Suppressor macrophage (primary cell): ENCODE measurements at regions not wholly inside any gene's neighbourhood (a gene's known extent, or its start where the extent isn't known, plus 50 kb on each side); places are given as distances from the start of the nearest gene placed in this dataset.
"Not testable (repeated sequence)": the region's sequence is repeated elsewhere in the genome, so short reads cannot be mapped to it uniquely, and the experiment has no call there.

Experiments
- DNase-seq, 4 experiments: peaks; one replicate each; pipeline ENCODE4 v3.0.0-alpha.2; 2020 to 2022

DNA sequence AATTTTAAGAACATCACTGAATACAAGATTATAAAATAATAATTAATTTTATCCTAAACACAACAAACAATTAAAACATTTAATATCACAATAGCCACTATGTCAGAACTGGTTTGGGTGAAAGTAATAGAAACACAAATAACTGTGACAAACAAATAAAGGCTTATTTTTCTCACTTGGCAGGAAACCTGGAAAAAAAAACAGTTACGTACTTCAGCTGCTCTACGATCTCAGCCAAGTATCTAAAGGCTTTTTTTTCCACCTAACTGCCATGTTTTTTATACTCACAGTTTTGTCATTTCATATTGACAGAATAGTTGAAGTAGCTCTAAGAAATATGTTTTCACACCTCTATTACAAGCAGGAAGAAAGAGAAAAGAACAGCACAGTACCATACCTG is 284.8 kb upstream of the INTU start:
- no peak for DNase-seq

GRCh38 chr4:127352220-127353113 is 280.3 kb upstream of the INTU start:
- no peak for DNase-seq

GRCh38 chr4:127355743-127356142 is 277.0 kb upstream of the INTU start:
- DNase-seq, result no peak

DNA sequence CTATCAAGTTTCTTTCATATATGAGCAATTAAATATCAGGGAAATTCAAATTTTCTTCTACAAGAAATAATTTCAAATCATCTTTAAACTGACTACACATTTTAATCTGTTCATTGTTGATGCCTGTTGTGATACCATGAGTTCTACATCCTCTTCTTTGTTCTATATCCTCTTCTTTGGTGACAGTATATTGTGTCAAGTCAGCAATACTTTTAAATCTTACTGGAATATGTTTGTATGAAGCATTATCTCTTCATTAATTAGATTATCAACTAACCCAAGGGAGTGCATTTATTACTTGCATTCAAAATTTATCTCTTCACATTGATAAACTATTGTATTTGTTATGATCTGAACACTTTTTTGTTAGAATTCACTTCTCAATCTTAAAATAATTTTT is 275.0 kb upstream of the INTU start:
- DNase-seq, result no peak

DNA sequence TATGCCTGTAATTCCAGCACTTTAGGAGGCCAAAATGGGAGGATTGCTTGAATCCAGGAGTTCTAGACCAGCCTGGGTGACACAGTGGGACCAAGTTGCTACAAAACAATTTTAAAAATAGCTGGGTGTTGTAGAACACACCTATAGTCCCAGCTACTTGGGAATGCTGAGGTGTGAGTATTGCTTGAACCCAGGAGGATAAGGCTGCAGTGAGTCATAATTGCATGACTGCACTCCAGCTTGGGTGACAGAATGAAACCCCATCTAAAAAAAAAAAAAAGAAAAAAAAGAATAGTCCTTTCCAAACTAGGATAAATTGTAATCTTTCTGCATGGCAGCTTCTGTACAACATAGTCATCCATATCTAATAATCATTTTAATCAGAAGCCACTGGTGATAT is 270.1 kb upstream of the INTU start:
- no peak for DNase-seq

DNA sequence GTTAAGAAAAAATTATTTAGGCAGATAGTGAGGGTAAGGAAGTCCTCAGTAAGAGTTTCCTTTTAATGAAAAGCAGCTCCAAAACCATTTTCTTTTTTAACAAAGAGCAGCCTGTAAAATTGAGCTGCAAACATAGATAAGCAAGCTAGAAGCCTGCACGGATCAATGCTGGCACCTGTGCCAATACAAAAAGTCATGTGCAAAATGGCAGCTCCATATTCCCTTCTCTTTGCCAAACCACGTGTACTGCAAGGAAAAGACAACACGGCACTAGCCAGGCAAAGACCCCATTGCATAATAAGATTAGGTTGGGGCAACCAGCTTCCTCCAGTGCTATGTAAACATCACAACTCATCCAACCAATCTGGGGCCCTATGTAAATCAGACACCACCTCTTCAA is 268.4 kb upstream of the INTU start:
- DNase-seq, result no peak

DNA sequence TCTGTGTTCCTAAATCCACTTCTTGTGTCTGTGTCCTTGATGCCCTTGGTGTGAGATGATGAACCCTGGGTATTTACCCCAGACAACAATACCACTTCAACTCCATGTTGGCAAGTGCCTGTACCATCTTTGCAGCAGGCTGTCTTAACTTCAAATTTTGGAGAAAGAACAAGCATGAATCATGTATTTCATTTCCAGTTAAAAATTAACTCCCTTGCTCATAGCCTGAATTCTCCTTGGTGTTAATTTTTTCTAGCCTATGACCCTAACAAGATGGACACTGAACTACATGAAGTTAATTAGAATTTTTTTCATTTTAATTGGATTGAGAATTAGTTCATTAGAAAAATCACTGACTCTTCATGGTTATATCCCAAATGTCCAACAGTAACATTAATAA is 267.8 kb upstream of the INTU start:
- no peak for DNase-seq

GRCh38 chr4:127370604-127371003 is 262.2 kb upstream of the INTU start:
- DNase-seq, result no peak

- DNase-seq, result no peak
Observed at GRCh38 chr4:127379499-127379898, 253.3 kb upstream of the INTU start.

- not testable (repeated sequence) for DNase-seq
Observed at GRCh38 chr4:127379948-127380347, 252.8 kb upstream of the INTU start.

DNA sequence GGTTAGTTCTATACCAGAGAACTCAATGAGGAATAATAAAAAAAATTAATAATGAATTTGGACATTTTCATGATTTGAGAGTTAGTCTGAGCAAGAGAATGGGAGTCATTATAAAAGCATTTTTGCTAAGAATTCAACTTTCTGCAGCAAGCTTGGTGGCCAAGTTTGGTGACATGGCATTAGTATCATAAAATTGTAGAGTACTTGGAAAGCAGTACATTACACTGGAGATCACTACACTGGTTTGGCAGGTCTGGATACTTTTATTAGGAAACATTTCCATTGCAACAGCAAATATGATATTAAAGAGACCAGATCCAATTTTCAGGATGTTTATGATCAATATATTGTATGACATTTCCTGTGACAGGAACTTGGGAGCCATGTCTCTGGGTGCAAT is 249.1 kb upstream of the INTU start:
- no peak for DNase-seq

DNA sequence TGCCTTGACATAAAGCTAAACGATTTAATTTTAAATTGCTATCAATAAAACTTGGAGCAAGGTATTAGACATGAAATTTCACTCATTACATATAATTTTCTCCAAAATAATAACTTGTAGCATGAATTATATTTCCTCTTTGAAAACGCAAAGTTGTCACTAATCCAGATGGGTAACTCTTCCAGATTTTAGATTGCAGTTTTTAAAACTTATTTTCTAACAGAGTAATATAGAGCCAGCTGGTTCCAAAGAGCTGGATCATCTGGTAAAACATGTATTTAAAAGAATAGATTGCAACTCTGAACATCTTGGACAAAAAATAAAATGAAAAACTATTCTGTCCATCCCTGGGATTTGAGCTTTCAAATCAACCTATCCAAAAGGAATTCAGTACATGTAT is 238.2 kb upstream of the INTU start:
- no peak for DNase-seq

- DNase-seq, result no peak
Observed at GRCh38 chr4:127400276-127400675, 232.5 kb upstream of the INTU start.

GRCh38 chr4:127400731-127401346 is 231.9 kb upstream of the INTU start:
- peak; percentile 47 to 64 (median 60) for DNase-seq

- DNase-seq, result no peak
Observed at GRCh38 chr4:127403471-127404084, 229.2 kb upstream of the INTU start.

DNA sequence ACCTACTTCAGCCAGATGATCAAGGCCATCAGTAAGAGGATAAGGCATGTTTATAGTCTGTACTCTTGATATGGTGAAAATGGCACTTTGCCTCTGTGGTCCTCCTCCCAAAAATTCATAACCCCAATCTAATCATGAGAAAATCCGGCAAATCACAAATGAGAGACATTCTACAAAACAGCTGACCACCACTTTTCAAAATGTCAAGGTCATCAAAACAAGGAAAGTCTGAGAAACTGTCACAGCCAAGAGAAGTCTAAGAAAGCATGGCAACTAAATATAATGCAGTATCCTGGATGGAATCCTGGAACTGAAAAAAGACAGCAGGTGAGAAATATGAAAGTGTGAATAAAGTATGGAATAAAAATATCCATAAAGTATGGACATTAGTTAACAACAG is 226.6 kb upstream of the INTU start:
- DNase-seq, result no peak

DNA sequence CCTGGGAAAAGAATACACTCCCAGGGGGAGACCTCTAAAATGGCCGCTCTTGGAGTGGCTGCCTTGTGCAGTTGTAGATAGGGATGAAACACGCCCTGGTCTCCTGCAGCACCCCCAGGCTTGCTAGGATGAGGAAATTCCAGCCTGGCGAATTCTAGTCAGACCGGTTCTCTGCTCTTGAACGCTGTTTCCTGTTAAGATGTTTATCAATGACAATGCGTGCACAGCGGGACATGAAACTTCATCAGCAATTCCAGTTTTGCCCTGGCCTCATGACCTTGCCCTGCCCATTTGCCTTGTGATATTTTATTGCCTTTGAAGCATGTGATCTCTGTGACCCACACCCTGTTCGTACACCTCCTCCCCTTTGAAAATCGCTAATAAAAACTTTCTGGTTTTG is 225.2 kb upstream of the INTU start:
- not testable (repeated sequence) for DNase-seq

- no peak for DNase-seq
Observed at GRCh38 chr4:127410201-127410600, 222.6 kb upstream of the INTU start.

DNA sequence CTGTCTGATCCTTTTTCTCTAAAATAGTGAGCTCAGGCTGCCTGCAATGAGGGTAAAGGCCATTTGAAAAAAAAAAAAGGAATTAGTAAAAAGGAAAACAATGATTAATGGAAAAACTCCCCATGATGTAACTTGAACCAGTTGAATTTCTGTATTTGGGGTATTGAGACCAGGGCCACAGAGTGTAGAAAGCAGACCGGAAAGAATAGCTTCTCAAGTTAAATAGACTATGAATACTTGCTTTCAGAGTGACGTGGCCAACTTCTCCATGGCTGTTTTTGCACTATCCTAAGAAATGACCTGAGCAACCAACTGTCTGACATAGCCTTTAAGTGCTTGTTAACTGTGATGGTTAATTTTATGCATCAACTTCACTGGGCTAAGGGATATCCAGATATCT is 222.1 kb upstream of the INTU start:
- no peak for DNase-seq

DNA sequence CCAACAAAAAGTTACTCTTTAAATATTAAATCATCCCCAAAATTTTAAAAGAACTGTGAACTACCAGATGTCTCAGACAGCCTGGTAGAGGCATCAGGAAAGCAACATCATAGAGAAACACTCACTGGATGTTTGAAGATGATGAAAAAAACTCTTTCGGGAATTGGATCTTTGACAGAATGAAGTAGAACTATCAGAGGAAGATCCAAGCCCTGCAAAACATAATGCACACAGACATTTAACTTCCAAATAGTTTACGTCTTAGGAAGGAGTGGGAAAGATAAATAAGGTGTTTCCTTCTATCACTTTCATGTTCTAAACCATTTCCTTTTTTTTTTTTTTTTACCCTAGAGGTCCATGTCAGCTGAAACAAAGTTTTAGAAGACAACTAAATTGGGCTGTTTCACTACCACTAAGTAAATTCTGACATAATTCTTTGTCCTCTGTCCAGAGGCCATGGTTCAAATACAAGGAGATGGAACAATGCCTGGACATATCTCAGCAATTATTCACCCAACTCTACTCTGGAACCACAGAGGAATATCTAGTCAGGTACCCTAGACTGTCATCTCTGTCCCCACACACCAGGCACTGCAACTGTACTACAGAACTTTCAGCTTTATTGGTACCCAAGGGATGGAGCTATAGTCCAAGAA is 217.7 kb upstream of the INTU start:
- DNase-seq, result no peak

- no peak for DNase-seq
Observed at GRCh38 chr4:127416115-127416514, 216.6 kb upstream of the INTU start.

GRCh38 chr4:127417885-127418535 is 214.7 kb upstream of the INTU start:
- DNase-seq, result no peak

GRCh38 chr4:127419431-127419830 is 213.3 kb upstream of the INTU start:
- DNase-seq, result no peak
